ENCODE measurements at regions not wholly inside any gene's neighbourhood (a gene's known extent, or its start where the extent isn't known, plus 50 kb on each side); places are given as distances from the start of the nearest gene placed in this dataset.
"Not testable (repeated sequence)": the region's sequence is repeated elsewhere in the genome, so short reads cannot be mapped to it uniquely, and the experiment has no call there.

GRCh38 chr12:86724716-86725115 is 468.5 kb upstream of the MGAT4C start:
- no peak for DNase-seq

DNA sequence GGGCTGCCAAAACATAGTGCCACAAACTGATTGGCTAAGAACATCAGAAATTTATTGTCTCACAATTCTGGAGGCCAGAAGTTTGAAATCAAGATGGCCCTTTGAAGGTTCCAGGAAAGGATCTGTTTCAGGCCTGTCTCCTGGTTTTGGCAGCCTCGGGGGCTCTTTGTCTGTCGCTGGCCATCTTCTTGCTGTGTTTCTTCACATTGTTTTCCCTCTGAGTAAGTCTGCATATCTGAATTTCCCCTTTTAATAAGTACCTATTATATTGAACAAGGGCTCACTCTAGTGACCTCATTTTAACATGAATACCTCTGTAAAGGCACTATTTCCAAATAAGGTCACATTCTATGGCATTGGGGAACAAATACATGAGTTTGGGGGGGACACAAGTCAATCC is 467.1 kb upstream of the MGAT4C start:
- no peak for DNase-seq

- DNase-seq, result no peak
Measured at GRCh38 chr12:86721713-86722397, 465.7 kb upstream of the MGAT4C start.

GRCh38 chr12:86719381-86719780 is 463.2 kb upstream of the MGAT4C start:
- no peak for DNase-seq

GRCh38 chr12:86713121-86713520 is 456.9 kb upstream of the MGAT4C start:
- no peak for DNase-seq

- DNase-seq, result no peak
Measured at GRCh38 chr12:86712425-86712843, 456.2 kb upstream of the MGAT4C start.

DNA sequence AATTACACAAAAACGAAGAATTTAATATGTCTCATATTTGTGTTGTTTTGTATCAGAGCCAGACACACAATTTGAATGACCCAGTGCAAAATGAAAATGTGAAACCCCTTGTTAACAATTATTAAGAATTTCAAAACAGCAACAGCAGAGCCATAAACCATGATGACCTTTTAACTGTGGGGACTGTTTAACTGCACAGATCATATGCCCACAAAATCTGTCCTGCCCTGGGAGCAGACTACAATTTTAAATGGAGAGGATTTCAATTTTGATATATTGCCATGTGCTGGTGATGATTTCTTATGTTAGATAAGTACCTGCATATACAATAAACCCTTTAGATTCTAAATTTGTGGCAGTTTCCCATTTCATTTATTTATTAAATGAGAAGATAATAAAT is 455.5 kb upstream of the MGAT4C start:
- no peak for DNase-seq

- DNase-seq, result no peak
Measured at GRCh38 chr12:86710109-86710508, 453.9 kb upstream of the MGAT4C start.

DNA sequence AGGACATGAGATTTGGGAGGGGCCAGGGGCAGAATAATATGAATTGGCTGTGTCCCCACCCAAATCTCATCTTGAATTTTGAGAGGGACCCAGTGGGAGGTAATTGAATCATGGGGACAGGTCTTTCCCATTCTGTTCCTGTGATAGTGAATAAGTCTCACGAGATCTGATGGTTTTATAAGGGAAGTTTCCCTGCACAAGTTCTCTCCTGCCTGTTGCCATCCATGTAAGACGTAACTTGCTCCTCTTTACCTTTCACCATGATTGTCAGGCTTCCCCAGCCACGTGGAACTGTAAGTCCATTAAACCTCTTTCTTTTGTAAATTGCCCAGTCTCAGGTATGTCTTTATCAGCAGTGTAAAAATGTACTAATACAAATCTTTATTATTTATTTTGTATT is 452.8 kb upstream of the MGAT4C start:
- DNase-seq, result not testable (repeated sequence)

DNA sequence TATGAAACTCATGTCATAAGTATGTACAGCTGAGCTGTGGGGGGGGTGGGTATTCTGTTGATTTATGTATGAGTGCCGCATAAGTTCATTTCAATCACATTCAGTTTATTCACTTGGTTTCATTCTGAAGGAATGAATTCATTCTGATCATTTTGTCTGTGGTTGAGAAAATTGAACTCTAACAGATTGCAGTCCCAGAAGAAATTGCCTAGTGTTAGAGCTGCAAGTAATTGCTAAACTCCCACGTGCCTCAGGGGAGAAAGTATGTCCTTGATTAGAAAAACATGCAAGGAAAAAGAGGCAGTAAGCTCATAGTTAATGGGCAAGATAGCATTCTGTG is 442.4 kb upstream of the MGAT4C start:
- DNase-seq, result no peak

- no peak for DNase-seq
Measured at GRCh38 chr12:86697916-86698640, 441.9 kb upstream of the MGAT4C start.

DNA sequence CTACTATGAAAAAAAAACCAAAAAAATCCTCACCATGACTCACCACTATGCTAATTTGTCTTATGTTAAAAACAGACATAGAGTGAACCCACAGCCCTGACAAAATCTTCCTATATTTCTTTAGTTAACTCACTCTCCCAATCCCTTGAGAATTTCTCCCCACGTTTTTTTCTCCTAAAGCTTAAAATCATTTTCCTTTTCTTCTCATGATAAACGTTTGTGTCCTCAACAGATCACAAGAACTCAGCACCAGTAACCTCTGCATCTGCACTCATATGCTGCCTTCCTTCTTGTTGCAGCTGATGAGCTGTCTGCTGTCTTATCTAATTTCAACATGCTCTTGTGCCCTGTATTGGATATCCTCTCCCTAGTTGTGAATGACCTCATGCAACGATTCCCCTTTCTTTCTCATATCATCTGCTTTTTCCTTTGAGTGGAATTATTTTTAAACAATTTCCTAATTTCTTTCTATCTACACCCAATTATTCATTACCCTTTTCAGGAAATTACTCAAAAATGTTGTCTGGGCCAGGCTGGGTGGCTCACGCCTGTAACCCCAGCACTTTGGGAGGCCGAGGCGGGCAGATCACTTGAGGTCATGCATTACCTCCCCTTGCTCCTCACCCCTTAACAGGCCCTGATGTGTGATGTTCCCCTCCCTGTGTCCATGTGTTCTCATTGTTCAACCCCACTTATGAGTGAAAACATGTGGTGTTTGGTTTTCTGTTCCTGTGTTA is 427.5 kb upstream of the MGAT4C start:
- no peak for DNase-seq

- DNase-seq, result no peak
Measured at GRCh38 chr12:86681060-86681459, 424.9 kb upstream of the MGAT4C start.

DNA sequence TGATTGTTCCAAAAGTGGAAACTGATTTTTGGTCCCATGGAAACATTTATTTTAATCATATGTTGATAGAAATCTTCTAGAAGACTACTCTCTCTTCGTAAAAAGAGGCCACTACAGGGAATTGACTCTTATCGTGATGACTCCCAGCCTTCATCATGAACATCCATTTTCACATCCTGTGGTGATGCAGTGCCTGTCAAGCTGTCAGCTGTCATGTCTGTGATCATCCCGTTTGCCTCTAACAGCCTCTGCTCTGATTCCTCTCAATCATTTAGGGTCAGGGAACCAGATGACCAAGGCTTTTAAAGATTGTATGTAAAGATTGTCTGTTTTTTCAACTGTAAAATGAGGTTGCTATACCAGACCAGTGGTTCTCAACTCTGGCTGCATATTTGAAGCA is 419.0 kb upstream of the MGAT4C start:
- no peak for DNase-seq

DNA sequence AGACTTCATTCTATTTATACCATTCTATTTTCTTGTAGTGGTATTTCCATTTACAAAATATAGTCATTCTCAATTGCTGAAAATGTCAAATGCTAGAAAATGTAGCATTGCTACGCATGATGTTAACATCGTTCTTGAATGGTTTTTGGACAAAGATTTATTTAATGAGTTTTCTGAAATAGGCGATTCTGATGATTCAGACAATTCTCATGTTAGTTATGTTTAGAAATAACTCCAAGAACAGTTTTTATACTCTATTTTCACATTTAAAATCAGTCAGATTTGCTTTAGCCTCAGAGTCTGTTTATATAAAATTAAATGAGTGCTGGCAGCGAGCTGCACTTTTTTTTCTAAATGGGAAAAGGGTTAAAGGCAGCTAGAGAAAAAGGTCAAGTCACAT is 414.8 kb upstream of the MGAT4C start:
- no peak for DNase-seq

DNA sequence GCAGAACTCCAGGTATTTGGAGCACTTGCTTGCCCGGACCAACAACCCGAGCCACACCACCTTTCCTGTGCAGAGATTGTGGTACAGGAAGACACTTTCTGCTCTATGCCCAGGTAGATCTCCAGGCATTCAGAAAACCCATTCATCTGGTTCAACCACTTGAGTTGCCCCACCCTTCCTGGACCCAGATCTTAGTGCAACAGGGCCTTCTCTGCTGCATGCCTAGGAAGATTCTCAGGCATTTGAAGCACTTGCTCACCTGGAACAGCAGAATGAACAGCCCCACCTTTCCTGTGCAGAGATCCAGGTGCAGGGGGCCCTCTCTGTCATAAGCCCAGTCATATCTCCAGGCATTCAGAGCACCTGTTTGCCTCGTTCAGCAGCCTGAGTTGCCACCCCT is 412.8 kb upstream of the MGAT4C start:
- no peak for DNase-seq

- no peak for DNase-seq
Measured at GRCh38 chr12:86666316-86666715, 410.1 kb upstream of the MGAT4C start.

DNA sequence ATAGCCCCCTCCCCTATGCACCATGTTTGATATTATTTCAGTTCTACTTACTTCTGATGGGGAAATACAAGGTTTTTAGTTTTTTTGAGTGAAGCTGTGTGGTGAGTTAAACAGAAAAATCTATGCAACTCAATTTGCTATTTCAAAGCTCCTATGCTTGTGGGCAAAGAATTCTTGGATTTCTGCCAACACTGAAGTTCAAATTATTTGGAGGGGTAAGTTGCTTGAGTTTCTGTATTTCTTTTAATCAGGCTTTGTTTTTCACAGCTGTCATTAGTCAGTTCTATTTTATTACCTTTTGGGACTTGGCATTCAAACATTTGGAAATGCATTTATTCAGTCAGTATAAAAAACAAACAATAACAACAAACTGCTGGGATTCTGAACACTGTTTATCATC is 407.5 kb upstream of the MGAT4C start:
- no peak for DNase-seq

DNA sequence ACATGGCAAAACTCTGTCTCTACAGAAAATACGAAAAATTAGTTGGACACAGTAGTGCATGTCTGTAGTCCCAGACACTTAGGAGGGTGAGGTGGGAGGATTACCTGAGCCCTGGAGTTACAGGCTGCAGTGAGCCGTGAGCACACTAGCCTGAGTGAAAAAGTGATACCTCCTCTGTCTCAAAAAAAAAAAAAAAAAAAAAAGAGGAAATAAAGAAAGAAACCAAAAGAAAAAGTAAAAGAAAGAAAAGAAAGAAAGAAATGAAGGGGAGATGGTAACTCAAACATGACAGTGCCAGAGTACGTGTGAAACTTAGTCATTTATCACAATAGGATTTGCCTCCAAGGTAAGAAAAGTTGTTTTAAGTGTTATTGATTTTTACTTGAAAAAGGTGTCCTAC is 407.0 kb upstream of the MGAT4C start:
- DNase-seq, result no peak

DNA sequence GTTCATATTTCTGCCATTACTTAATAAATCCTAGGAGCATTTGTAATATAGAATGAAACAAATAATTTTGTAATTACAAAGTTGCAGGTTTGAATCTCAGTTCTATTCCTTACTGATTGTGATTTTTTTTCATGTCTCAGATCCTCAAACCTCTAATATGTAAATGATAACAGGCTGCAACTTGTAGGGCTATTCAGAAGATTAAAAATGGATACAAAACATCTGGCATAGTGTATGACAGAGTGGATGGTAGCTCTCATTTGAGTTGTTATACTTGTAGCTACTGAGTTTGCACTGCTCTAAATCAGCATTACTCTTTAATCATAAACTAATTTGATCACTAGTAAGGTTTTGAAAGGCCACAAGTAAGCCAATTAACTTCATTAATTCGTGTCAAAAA is 406.3 kb upstream of the MGAT4C start:
- DNase-seq, result no peak

DNA sequence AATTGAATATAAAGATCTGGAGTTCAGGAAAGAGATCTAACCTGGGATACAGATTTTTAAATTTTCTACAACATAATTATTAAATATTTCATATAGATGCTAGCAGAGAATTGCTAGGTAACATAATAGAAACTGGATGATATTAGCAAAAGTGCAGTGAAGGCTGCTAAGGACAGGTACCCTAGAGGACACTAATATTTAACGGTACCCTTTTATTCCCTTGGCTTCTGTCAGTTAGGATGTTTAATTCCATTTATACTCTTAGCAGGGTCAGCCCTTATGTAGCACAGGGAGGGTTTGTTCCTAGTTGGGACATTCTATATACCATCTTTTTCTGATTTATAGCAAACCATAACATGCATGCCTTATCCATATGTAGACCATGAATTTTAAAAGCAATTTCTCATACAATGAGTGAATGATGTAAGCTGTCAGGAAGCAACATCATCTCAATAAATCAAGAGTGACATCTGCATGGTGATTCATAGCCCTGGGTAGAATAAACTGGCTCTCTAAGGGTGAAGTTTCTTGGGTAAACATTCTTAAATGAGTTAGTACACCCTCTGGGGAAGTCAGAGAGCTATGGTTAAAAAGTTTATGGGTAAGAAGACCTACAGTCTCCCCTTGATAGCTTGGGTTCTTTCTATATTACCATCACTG is 404.4 kb upstream of the MGAT4C start:
- no peak for DNase-seq

DNA sequence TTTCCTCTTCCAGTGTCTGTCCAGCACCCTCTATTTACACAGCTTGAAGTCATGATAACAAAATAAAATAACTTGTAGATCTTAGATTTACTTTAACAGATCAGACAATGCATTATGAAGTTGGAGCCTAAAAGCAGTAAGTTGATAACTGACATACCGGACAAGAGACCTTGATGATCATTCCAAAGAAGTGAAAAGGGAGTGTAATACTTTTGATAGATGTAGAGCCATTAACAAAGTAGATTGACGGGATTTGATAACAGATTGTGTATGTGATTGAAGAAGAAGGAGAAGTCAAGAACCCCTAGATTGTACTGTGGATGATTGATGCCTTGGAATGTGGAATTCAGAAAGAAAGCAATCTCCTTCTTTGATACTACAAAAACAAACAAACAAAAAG is 403.8 kb upstream of the MGAT4C start:
- DNase-seq, result no peak

- DNase-seq, result no peak
Measured at GRCh38 chr12:86658303-86658702, 402.1 kb upstream of the MGAT4C start.

- no peak for DNase-seq
Measured at GRCh38 chr12:86647800-86648199, 391.6 kb upstream of the MGAT4C start.
